CD4-positive, alpha-beta T cell treated with Interleukin-12 subunit alpha and Interleukin-12 subunit beta, for 1 hour (primary cell): ENCODE measurements at regions not wholly inside any gene's neighbourhood (a gene's known extent, or its start where the extent isn't known, plus 50 kb on each side); places are given as distances from the start of the nearest gene placed in this dataset.
A peak's percentile ranks its signal among the peaks of the same experiment; 100 is the strongest.
"Not testable (repeated sequence)": the region's sequence is repeated elsewhere in the genome, so short reads cannot be mapped to it uniquely, and the experiment has no call there.

Source experiments
- DNase-seq: peaks from one replicate; pipeline ENCODE4 v3.0.0-alpha.2; 2020

DNA sequence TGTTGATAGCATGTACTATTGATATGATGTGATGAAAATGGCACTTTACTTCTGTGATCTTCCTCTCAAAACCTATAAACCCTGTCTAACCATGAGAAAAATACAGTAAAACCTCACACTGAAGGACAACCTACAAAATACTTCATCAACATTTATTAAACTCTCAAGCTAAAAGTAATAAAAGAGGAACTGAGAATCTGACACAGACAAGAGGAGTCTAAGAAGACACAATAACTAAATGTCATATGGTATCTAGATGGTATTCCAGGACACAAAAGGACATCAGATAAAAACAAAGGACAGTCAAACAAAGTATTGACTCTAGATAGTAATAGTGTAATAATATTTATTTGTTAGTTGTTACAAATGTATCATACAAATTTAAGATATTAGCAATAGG is 655.3 kb downstream of the SH3BGRL start:
- no peak for DNase-seq

DNA sequence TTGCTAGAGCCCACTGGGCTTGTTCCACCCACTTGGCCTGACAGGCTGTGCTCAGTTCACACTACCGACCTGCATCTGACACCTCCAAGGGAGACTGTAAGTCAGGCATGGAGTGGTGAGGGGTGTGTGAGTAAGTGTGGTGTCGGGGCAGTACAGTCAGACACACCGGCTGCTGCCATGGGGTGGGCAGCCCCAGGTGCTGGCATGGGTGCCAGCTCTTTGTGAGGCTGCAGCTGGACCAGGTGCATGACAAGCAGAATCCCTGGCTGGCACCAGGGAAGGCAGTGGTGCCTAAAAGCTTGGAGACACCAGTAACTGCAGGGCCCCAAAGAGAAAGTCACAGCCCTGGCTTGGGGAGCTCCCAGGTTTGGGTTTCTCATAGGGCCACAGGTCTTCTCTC is 665.0 kb downstream of the SH3BGRL start:
- DNase-seq = no peak

DNA sequence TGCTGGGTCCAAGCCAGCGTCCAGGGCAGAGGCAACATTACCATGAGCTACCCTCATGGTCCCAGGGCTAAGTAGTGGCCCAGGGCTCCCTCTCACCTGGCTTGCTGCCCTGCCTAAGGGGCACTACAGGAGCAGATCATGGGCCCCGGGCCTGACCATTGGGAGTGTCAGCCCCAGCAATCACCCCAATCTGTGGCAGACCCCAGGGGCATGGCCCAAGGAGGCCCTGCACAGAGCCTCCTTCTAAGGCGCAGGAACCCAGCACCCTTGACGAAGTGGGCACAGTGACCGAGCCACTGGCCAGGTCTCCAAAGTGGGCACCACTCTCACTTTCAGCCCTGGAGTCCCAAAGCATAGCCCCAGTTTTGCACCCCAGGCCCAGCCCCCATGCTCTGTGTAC is 667.1 kb downstream of the SH3BGRL start:
- DNase-seq = no peak

DNA sequence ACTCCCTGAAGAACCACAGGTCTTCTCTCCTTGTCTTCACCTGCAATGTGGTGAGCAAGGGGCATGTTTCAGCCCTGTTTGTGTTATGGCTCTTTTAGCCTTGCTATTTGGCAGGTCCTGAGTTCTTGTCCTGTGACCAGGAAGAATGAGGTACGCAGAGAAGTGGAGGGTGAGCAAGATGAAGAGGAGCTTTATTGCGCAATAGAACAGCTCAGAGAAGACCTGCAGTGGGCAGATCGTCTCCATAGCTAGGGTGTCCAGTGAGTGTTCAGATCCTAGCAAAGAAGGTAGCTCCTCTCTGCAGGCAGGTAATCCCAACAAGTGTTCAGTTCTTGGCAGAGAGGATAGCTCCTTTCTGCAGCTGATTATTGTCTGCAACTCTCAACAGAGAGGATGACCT is 672.9 kb downstream of the SH3BGRL start:
- DNase-seq = no peak

DNA sequence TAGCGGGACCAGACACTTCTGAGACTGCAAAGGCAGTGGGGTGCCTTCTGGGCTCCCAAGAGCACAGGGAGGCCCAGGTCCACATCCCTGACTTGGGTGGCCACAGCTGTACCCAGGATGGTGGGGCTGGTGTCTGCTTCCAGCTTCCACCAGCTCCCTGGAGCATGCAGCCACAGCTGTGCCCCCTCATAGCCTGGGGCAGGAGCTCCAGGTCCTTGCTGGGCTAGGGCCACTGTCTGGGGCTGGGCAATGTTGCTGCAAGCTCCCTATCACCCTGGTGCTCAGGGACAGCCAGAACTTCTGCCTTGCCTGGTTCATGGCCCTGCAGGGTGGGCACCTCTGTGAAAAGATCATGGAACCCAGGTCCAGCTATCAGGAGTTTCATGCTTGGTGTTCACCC is 673.9 kb downstream of the SH3BGRL start:
- no peak for DNase-seq

DNA sequence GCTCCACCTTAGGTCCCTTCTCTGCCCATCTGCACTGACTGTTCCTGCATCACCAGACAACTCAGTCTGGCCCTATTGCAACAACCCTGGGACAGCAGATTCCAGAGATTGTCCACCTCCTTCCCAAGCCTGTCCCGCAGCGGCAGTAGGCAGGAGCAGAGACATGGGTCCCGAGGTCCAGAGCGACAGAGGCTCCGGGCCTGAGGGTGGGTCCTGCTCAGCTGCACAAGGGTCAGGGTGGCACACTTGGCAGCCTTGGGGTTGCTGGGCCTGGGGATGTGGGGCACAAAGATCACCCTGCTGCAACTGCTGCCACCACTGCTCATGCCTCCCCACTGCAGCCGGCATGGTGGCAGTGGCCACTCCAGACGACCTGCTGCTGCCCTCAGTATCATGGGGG is 674.5 kb downstream of the SH3BGRL start:
- no peak for DNase-seq

DNA sequence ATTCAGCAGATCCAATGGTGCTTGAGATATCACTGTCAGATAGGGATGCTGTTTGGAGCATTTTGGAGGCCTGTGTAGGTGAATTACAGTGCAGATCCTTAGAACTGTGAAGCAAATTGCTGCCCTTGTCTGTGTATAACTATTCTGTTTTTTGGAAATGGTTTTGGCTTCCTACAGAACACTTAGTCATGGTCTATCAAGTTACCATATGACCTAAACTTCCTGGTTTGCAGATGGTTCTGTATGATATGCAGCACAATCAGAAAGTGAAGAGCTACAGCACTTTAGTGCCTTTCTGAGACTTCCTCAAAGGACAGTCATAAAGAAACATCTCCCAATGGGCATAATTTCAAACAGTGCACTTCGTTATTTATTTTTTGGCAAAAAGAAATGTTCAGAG is 688.6 kb downstream of the SH3BGRL start:
- DNase-seq = no peak

DNA sequence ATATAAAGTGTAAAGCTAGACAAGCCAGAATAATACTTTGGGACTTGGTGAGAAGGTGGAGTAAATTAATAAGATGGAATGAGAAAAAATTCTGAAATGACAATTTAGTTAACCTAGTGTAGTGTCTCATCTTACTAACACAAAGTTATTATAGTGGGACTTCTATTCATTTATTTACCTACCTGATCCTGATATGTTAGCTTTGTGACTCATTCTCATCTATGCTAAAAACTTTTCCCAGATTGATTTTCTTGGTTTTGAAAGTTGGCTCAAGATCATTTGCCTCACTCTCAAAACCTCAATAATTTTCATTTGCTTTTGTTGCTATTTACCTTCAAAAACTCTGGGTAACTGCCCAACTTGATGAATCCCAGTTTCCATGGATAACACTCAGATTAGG is 698.6 kb downstream of the SH3BGRL start:
- no peak for DNase-seq

DNA sequence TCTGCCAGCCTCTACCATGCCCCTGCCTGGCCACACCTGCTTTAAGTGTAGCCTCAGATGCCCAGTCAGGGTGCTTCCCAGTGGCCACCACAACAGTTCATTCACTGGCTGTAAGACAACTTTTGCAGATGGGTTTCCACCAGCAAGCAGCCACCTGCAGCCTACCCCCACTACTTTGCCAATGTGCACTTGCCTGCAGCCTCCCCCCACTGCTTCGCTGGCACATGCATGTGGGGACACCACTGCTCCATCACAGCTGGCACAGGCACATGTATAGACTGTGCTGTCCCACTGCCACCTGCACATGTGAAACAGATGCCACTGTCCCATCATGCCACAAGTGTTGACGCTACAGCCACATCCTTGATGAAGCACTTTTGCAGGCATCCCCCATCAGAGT is 723.9 kb downstream of the SH3BGRL start:
- no peak for DNase-seq

DNA sequence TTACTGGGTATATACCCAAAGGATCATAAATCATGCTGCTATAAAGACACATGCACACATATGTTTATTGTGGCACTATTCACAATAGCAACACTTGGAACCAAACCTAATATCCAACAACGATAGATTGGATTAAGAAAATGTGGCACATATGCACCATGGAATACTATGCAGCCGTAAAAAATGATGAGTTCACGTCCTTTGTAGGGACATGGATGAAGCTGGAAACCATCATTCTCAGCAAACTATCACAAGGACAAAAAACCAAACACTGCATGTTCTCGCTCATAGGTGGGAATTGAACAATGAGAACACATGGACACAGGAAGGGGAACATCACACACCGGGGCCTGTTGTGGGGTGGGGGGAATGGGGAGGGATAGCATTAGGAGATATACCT is 744.0 kb downstream of the SH3BGRL start:
- DNase-seq = not testable (repeated sequence)

DNA sequence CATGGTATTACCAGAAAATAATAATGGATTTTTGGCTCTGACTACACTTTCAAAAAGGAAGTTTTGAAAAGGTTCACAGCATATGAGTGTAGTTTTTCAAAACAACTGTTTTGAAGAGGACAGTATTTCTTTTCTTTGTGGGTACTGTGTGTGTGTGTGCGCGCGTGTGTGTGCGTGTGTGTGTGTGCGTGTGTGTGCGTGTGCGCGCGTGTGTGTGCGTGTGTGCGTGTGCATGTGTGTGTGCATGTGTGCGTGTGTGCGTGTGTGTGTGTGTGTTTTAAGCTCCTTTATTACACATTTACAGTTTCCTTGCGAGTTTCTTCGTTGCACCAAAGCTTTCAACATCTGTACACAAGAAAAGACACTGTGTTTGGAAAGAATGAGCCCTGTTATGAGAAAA is 755.4 kb downstream of the SH3BGRL start:
- DNase-seq = no peak

DNA sequence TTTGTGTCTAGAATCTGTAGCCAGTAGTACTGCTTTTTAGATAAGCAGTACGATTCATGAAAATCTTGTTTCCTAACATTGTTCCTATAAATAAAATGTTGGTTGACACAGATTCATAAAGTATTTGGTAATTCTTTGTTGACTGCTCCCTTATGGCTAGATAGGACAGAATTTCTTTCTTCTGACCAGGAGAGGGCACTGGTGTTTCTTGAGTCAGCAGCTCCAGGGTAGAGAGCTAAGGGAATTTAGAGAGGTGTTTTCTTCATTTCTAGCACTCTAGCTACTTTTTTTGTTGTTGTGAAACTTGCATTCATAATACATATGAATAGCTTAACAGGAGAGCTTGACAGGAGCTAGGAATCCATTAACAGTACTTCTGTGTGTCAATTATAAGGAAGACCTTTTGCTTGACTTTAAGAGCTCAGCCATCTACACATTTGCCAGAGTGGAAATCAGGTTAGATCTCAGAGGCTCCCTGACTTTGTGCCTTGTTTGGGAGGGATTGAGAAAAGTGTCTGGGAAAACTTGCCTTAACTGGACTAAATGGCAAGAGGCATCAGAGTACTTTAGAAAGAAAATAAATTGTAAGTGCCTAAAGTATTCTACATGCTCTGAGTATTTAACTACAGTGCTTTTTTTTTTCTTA is 756.1 kb downstream of the SH3BGRL start:
- peak; percentile 29 for DNase-seq

DNA sequence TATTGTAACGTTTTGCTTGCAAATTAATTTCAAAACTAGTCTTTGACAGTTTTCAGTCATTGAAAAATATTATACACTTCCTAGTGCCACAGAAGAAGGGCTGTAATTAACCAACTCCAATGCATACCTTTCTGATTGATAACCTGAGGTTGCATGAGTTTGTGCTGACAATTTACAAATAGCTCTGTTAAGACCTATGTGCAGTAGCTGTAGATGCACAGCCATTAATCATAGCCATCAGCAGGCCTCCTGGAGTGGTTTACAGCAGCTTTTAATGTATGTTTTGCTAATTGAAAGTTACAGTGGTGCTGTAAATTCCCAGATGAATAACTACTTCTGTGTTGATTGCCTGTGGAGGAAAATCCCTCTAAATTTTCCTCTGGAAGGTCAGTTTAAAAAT is 758.1 kb downstream of the SH3BGRL start:
- DNase-seq = no peak

DNA sequence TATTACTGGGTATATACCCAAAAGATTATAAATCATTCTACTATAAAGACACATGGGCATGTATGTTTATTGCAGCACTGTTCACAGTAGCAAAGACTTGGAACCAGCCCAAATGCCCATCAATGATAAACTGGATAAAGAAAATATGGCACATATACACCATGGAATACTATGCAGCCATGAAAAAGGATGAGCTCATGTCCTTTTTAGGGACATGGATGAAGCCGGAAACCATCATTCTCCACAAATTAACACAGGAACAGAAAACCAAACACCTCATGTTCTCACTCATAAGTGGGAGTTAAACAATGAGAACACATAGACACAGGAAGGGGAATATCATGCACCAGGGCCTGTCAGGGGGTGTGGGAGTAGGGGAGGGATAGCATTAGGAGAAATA is 772.5 kb downstream of the SH3BGRL start:
- not testable (repeated sequence) for DNase-seq

DNA sequence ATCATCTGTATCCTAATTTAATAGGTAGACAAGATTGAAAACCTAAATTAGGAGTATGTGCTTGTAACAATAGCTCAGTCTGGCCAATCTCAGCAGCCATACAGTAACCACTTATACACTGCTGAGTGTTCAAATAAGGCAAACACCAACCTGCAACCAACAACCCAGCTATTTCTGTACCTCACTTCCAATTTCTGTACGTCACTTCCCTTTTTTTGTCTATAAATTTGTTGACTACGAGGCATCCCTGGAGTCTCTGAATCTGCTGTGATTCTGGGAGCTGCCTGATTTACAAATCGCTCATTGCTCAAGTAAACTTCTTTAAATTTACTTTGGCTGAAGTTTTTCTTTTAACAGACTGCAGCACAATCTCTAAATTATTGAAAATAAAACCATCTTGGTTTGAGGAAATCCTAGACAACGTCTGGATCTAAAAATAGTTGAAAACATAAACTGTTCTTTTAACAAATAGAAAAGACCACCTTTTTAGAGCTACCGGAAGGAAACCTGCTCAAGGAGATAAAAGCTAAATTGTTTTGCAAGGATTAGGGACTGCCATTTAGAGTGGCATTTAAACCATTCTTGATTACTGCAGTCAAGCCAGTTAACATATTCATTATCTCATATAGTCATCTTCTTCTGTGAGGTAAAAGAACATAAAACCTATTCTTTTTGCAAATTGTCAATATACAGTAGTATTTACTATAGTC is 778.1 kb downstream of the SH3BGRL start:
- no peak for DNase-seq

DNA sequence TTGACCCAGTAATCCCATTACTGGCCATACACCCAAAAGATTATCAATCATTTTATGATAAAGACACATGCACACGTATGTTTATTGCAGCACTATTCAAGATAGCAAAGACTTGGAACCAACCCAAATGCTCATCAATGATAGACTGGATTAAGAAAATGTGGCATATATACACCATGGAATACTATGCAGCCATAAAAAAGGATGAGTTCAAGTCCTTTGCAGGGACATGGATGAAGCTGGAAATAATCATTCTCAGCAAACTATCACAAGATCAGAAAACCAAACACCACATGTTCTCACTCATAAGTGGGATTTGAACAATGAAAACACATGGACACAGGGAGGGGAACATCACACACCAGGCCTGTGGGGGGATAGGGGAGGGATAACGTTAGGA is 785.3 kb downstream of the SH3BGRL start:
- DNase-seq = not testable (repeated sequence)

DNA sequence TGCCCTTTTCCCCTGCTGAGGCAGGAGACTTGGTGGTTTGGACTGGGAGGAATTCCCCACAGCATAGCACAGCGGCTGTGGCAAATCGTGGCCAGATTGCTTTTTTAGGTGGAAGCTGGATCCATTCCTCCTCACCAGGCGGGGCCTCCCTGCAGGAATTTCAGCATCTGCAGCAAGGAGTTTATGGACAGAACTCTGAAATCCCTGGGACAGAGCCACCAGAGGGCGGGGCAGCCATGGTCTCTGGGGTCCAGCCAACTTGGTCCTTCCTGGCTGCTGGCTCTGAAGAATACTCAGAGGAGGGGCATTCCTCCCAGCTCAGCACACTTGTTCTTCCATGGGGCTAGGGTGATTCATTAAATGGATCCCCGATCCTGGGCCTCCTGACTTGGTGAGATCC is 794.3 kb downstream of the SH3BGRL start:
- DNase-seq = no peak

DNA sequence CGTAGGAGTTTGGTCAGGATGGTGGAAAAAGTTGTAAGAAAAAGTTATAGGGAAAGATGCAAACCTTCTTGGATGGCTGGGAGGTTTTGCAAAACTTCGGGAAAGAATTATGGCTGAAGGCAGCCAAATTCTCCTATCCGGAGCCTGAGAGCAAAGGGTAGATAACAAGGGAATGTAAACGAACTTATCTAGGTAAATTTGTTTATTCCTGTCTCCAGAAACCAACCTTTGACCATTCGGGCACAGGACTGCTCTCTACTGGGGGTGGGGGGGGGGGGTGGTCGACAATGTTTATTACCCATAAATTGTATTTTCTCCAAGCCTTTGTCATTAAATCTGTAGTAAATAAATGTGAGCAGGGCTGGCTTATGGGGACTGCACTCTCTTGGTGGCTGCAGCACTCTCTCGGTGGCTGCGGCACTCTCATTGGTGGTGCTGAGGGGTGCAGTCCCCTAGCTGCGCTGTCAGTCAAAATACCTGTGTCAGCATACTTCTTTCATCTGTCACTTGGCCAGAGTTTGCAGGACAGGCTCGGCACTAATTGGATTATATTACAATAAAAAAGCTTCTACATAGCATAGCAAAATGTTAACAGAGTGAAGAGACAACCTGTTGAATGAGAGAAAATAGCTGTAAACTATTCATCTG is 827.8 kb downstream of the SH3BGRL start:
- no peak for DNase-seq

DNA sequence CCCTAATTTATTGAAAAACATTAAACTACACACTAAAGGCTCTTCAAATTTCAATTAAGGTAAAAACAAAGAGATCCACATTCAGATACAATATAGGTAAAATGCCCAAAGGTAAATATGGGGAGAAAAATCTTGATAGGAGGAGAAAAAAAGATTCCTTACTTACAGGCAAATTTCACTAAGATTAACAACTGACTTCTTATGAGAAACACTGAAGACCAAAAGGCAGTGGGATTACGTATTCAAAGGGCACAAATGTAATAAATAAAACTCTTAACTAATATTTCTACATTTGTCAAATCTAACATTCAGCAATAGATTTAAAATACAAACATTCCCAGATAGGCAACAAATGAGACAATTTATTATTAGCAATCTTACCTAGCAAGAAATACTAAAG is 829.3 kb downstream of the SH3BGRL start:
- DNase-seq = no peak

DNA sequence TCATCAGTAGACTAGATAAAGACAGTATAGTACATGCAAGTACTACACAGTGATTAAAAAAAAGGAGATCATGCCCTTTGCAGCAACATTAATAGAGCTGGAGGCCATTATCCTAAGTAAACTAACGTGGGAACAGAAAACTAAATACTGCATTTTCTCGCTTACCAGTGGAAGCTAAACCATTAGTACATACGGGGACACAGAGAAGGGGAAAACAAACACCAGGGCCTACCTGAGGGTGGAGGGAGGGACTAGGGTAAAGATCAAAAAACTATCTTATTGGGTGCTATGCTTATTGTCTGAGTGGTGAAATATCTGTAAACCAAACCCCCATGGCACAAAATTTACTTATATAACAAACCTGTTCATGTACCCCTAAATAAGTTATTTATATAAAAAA is 836.9 kb downstream of the SH3BGRL start:
- no peak for DNase-seq

DNA sequence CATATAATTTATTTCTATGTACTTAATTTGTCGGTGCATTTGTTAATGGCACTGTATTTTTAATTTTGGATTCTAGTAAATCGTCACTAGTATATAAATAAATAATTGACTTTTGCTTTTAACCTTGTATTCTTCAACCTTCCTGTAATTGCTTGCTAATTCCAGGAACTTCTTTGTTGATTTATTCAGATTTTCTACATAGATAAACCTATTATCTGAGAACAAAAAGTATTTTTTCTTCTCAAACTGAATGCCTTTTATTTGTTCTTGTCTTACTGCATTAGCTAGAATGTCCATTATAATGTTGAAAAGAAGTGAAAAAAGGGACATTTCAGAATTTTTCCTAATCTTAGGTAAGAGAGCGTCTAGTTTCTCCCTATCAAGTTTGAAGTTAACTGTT is 839.1 kb downstream of the SH3BGRL start:
- no peak for DNase-seq

DNA sequence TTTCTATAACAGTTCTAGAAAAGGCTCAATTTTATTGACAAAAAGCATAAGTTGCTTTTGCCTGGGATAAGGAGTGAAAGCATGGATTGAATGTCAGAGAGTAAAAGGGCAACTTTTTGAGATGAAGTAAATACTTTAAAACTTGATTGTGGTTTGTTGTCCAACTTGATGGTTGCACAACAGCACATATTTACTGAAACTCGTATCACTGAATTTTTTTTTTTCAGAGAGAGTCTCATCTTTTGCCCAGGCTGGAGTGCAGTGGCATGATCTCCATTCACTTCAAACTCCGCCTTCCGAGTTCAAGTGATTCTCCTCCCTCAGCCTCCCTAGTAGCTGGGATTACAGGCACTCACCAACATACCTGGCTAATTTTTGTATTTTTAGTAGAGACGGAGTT is 856.8 kb downstream of the SH3BGRL start:
- DNase-seq = no peak

DNA sequence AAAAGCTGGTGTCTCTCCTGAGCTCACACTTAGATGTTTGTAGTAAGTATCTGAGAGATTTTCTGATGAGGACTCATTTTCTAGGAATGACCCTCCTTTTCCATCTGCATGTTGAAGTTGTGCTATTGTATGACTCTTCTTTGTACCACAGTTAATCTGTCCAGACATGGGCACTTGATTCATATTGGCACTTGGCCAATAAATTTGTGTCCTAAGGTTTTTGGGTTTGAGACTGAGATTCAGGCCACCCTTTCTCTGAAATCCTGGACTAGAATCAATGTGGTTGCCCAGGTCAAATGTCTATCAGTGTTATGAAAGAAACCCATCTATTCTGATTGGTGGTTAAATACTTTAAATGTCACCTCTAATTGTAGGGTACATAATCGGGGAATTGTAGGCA is 869.0 kb downstream of the SH3BGRL start:
- no peak for DNase-seq

DNA sequence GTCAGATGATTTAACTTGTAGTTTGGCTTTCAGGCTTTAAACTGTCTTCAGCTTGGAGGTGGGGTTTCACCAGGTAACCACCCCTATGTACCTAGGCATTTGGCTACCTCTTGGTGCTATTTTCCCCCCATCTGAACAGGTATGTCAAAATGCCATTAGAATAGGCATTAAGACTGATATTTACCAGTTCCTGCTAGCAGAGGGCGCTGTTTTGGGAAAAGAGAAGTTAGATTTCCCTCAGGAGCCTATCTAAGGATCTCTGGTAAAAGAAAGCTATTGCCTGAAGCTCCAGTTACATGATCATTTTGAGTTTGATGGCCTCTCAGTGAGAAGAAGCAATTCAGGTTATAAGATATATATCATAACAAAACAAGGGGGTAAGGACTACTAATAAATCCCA is 879.1 kb downstream of the SH3BGRL start:
- no peak for DNase-seq

DNA sequence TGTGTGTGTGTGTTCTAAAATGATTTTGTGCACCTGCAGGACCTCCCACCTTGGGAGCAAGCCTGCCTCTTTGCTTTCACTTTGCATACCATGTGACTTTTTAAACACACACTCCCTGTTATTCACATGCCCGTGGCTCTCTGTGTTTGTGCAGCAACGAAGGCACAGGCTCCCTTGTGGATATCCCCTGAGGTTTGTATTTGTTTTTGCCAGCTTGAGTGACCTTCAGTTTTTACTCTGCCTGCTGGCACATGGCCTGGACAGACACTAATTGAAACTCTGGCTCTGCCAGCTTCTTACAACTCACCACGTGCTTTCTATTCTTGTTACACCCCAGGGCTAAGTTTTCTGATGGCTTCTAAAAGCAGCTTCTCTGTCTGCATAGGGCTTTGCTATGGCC is 885.8 kb downstream of the SH3BGRL start:
- no peak for DNase-seq
